ENCODE measurements at regions not wholly inside any gene's neighbourhood (a gene's known extent, or its start where the extent isn't known, plus 50 kb on each side); places are given as distances from the start of the nearest gene placed in this dataset.

DNA sequence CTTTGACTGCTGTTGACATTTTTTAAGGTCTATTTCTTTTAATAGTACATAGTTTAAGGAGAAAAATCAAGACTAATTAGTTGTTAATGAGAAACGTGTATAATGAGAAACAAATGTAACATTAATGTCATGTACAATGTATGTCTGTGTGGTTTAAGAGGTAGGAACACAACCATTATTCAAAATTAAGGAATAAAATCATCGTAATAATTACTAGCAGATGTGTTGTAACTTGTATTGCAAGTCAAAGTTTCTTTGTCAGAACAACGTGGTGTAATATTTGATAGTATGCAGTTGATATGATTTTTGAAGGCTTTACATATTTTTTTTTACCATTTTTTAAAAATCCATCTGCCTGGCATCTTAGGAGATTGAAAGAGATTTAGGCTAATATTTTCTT lies 120.2 kb upstream of the ARRDC3 start:
- TF ChIP-seq CTCF (conservative IDR thresholded peaks at IDR 0.05; ENCODE audit: low read length) = no peak
- no peak for TF ChIP-seq EZH2phosphoT487 (IDR thresholded peaks at IDR 0.05; ENCODE audit: borderline replicate concordance, low read depth, low read length)

Data from OCI-LY7 (cell line).